GM19395 (cell line): ENCODE measurements at regions not wholly inside any gene's neighbourhood (a gene's known extent, or its start where the extent isn't known, plus 50 kb on each side); places are given as distances from the start of the nearest gene placed in this dataset.

Experiments
- ATAC-seq: cut with Tn5 transposase; IDR thresholded peaks from one replicate; pipeline ENCODE4 v1.9.1; 2021; ENCODE audit warnings: mild to moderate bottlenecking, moderate library complexity; ENCODE audit not compliant: unreplicated experiment

DNA sequence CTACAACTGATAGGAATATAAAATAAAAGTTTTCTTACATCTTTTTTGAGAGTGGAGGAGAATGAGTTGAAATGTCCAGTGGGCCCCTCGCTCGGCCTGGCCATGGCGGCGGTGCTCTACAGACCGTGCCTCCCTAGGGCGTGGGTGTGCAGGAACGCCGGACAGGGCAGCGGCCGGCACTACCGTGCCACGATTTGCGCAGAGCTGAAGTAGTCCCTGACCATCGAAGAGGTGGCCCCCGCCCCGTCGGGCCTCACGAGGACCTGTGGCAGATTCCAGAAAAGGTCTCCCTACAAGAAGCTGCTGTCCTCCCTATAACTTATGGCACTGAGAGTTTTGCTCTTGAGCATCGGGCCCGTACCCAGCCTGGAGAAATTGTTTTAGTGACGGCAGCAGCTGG lies 228.9 kb upstream of the ARHGAP24 start:
- no peak for ATAC-seq

DNA sequence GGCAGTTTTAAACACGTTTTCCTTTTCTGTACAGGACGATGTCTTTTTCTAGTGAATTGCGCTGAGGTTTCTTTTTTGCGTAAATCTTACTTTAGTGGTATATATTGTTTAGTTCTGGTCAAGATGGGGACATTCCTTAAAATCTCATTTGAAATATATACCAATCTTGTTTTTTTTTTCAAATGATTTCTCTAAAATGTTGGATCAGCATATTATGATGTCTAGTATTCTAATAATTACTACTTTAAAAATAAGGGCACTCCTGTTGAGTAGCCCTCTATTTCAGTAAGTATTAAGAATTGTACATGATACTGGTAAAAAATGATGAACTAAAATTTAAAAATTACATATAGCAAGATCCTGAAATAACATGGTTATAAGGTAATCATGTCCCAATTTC lies 224.1 kb upstream of the ARHGAP24 start:
- ATAC-seq = no peak

DNA sequence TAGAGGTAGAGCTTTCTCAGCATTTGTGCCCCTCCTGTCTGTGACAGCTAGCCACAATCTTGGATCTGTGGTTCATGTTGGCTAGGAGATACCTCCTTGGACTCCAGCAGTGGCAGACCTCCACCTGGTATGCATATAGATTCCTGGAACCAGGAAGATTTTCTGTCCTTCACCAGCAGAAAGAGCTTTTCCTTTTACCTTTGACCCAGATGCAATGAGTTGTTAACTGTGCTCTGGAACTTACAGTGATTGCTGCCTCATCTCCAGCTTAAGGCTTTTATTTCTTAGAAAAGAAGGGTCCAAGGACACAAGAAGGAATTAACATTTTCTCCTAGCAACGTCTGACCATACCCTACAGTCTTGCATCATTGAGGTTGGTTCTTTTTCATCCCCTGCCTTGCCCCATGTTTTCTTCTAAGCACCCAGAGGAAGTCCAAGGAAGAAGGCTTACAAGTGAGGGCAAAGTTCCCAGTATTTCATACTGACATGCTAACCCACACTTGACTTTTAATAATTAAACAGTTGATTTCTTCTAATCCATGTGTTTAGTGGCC lies 217.1 kb upstream of the ARHGAP24 start:
- no peak for ATAC-seq

DNA sequence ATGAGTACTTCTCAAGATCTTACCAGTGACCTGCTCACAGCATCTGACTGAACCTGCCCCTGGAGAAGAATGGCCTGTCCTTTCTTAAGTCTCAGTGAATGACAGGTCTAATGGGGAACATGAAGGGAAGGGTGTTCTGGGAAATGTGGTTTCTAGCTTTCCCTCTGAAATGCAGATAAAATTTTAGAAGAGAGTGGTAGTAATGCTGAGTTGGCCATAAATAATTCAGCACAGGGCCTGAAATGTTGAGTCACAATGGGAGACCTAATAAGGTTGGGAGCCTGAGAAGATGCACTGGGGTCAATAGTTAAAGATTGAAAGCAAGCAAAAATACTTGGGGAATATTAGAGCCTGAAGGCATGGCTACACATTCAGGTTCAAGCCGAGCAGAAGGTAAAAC lies 214.9 kb upstream of the ARHGAP24 start:
- no peak for ATAC-seq

DNA sequence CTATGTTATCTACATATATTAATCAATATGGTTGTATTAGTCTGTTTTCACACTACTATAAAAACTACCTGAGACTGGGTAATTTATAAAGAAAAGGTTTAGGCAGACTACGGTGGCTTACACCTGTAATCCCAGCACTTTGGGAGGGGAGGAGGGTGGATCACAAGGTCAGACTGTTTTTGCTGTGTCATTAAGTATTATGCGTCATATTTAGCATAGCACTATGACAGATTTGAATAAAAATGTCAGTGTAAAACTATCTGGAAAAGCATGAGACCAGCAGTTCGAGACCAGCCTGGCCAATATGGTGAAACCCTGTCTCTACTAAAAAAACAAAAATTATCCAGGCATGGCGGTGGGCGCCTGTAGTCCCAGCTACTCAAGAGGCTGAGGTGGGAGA lies 209.7 kb upstream of the ARHGAP24 start:
- ATAC-seq = no peak

DNA sequence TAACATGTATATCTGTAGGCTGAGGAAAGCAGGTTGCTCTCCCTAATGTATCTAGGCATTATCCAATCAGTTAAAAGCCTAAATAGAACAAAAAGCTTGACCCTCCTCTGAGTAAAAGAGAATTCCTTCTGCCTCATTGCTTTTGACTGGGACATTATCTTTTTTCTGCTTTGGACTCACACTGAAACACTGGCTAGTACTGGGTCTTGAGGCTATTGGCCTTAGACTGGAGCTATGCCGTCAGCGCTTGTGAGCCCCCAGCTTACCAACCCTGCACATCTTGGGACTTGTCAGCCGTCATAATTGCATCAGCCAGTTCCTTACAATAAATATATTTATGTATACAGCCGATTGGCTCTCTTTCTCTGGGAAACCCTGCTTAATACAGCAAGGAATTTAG lies 206.8 kb upstream of the ARHGAP24 start:
- ATAC-seq = no peak

DNA sequence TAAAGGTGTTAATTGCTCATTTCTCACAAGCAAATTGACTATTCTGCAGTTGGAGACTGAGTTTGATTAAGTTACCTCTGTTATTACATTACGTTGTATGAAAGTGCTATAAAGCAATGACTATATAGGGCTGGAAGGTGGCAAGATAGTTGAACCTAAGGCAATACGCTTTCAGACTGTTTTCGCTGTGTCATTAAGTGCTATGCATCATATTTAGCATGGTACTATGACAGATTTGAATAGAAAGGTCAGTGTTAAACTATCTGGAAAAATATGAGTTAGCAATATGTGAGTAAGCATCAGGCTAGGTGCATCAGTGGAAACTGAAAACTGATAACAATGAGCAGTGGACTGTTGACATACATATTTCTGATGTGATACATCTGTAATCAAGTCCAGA lies 206.0 kb upstream of the ARHGAP24 start:
- no peak for ATAC-seq

DNA sequence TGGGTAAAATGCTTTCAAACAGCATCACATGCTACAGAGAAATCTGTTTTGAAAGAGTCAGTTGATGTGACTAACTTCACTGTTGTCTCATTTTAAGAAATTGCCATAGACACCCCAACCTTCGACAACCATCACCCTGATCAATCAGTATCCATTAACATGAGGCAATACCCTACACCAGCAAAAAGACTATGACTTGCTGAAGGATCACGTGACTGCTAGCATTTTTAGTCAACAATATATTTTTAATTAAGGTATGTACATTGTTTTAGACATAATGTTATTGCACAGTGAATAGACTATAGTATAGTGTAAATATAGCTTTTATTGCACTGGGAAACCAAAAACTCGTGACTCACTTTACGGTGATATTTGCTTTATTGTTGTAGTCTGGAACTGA lies 200.0 kb upstream of the ARHGAP24 start:
- ATAC-seq = no peak

DNA sequence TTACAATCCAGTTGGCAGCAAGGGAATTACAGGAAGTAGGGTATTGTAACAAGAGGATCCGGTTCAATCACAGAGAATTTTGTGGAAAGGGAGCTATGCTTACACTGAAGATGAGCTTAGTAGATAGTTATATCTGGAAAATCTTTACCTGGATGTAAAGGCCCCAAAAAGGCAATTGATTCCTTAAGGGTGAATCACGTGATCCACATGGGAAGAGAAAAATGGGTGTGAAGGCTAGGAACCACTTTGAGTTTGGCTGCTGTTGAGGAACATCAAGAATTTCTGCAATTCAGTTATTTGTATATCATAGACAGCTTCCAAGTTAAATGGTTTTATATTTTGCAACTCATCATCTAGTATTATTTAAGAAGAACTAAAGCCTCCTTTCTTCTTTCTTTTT lies 194.0 kb upstream of the ARHGAP24 start:
- ATAC-seq = no peak

DNA sequence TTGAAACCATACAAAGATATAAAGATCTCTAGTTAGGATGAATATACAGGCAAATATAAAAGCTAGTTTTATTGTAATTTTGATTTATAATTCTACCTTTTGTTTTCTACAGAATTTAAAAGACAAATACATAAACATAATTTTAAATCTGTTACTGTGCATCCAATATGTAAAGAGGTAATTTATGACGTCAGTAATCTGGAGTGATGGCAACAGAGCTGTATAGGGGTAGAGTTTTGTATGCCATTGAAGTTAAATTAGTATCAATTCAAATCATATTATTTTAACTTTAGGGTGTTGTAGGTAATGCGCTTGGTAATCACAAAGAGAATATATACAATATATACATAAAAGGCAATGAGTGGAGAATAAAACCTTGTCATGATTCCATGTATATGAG lies 183.7 kb upstream of the ARHGAP24 start:
- no peak for ATAC-seq

DNA sequence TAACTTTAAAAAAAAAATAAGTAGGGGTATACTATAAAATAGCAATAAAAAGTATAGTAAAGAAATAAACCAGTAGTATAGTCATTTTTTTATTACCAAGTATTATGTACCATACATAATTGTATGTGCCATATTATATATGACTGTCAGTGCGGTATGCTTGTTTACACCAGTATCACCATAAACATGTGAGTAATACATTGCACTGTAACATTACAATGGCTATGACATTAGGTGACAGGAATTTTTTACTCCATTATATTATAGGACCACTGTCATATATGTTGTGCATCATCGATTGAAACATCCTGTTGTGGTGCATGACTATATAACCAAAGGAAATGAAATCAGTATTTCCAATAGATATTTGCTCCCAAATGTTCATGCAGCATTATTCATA lies 176.9 kb upstream of the ARHGAP24 start:
- ATAC-seq = no peak

DNA sequence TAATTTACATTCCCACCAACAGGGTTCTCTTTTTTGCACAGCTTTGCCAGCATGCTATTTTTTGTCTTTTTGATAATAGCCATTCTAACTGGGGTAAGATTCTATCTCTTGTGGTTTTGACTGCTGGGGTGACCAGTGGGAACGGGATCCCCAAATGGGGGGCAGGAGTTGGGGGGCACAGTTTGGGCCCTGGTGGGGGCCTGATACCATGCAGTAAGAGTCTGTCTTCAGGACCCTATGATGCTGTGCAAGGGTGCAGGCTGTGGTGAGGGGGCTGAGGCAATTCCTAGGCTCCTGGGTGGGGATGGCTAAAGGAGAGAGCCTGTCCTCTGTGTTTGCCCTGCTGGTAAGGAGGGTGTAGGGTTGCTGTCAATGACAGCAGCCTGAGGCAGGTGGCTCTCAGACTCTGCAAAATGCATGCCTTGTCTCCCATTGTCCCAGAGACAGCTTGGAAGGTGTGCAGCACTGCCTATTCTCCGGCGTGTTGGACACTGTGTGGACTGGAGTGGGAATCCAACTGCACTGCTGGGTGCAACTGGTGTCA lies 172.7 kb upstream of the ARHGAP24 start:
- no peak for ATAC-seq

DNA sequence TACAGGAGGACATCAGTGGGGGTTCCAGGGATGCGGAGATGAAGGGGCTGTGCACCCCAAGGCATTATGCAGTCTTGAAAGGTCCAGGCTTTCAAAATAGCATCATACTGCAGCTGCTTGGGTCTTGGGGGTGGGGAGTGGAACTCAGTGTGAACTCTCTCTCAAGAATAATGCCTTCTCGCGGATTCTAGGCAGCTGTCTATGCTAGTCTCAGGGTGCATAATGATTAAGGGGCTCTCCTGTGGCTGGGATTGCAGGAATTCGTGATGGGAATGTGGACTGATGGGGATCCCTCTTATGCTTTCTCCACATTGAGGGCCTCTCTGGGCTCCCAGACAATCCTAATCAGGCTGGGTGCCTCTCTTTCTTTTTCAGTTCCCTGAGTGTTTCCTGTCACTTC lies 172.2 kb upstream of the ARHGAP24 start:
- no peak for ATAC-seq

DNA sequence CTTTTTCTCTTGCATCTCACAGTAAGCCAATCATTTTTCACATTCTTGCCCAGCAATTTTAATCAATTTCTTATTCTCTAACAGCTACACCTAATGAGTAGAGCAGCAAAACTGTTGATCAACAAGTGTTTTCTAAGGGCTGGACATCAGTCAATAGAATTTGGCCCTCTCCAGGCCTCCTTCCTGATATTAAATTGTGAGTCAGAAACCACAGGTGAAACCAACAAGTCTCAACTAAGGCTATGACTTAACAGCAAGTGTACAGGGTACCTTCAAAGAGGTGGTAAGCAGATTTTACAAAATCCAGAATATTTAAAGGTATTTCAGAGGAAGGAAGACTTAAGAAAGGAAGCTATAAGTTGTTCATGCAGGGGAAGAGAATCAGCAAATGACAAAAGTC lies 156.5 kb upstream of the ARHGAP24 start:
- ATAC-seq = no peak

DNA sequence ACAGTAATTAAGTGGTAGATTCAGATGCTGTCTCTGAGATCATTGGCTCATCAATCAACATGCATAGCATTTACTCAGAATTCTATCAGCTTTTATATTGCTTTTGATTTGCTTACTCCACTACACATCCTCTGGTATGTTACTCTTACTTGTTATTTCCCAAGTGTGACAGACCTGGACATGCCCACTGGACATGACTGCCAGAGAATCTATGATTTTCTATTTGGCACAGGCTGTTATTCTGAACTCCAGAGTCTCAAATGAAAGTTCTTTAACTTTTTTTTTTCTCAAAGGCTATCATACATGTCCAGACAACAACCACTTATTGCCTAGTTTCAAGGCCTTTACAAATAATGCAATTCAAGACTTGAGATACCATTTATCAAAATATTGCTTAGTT lies 116.1 kb upstream of the ARHGAP24 start:
- ATAC-seq = no peak

DNA sequence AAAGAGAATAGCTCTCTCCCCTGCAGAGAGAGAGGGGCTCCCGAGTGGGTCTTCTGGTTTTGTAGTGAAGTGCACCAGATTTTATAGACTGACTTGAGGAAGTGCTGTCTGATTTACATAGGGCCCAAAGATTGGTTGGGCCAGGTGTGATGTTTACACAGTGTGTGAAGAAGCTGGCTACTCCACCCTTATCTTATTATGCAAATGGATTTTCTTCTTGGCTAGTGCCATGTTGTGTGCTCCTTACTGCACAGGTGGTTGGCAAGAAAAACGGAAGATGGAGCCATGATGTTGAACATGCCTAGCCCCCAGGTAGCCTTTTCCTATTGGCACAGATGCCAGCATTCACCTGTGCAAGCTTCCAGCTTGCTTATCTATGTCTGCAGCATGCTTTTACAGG lies 112.4 kb upstream of the ARHGAP24 start:
- no peak for ATAC-seq

DNA sequence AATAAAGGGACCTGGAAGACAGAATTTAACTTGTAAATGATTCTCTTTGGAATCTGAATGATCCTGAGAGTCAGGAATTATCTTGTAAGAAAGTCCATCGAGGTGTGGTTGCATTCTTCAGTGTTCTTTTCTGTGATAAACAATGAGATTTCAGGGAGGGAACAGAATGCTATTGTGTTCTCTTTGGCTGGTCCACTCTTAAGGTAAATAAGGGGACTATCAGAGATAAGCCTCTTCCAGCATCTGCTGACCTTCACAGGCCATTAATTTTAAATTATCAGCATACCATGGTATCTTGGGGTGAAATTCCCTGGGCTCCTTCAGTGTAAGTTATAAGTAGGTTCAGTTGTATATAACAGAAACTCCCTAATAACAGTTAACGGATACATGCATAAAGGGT lies 107.1 kb upstream of the ARHGAP24 start:
- no peak for ATAC-seq

DNA sequence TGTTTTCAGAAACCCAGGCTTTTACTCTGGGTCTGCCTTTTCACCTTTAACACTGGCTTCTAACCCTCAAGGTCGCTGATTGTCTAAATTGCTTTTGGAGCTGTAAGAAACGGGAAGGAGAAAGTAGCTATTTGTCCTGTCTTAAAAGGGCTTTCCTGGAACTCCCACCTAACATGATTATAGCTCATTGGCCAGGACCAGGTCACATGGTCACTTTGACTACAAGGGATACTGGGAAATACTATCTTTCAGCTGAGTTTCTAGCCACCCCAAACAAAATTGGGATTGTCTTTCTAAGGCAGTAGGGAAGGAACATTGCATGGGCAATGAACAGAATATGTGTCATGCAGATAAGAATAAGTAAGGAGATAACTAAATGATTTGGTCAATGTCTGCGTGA lies 106.7 kb upstream of the ARHGAP24 start:
- no peak for ATAC-seq

DNA sequence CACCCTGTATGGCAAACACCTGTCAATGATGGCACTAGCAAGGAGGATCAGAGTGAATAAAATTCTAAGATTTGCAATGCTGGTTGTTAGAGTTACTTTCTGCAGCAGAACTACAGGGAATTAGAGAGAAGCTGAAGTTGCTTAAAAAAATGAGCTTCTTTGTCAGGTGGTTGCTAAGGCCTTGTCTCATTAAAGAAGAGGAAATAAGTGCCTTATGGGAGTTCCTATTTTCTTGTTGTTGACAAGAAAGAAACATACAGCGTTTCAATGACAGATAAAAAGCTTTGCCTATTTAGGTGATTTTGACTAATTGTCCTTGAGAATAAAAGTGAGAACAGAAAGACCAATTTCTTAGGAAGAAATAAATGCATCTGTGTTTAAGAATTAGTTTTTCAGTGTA lies 106.0 kb upstream of the ARHGAP24 start:
- no peak for ATAC-seq

DNA sequence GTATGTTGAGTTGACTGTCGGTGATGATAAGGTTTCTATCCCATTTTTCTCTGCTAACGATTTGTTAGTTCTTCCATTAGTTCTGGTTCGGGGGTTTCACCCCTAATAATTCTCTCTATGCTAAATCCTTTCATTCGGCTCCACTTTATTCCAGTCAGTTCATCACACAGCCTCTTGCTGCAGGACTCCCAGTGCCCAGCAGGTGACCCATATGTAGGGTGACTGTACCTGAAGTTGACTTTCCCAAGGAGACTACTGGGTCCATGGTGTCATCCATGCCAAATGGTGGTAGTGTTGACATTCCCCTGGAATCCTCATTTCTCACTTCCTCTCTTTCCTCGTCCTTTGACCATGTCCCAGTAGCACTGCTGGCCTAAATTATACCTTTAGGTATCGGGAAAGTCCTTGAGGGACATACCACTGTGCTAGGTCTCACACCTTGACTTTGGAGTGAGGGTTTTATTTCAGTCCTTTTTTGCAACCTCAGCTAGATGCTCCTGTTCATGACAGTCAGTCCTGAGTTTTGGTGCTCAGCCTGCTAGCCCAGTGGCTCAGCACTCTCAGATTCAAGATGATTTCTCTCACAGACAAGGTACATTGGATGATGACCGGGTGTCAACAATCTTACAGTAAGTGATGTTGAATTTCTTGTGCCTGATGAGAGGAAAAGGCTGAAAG lies 105.1 kb upstream of the ARHGAP24 start:
- ATAC-seq = peak; percentile 13

DNA sequence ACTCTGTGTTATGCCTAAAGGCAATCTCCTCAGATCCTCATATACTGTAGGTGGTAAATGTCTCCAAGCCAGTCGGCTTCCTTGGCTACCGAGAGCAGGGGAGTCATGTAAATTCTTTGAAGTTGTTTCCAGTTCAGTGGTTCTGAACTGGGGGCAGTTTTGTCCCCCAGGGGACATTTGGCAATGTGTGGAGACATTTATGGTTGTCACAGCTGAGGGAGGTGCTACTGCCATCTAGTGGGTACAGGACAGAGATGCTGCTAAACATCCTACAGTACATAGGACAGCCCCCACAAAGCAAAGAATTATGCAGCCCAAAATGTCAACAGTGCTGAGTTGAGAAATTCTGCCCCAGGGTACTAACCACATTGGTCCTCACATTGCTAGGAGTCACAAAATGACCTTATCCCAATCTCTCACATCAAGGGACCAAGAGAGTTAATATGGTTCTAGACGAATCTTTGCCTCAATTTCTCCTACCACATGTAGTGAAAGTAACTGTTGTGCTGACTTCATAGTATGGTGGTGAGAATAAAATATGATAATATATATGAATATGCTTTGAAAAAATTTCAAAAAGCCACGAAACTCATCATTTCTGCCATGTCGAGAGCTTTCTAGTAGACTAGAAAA lies 104.4 kb upstream of the ARHGAP24 start:
- peak; percentile 97 for ATAC-seq

DNA sequence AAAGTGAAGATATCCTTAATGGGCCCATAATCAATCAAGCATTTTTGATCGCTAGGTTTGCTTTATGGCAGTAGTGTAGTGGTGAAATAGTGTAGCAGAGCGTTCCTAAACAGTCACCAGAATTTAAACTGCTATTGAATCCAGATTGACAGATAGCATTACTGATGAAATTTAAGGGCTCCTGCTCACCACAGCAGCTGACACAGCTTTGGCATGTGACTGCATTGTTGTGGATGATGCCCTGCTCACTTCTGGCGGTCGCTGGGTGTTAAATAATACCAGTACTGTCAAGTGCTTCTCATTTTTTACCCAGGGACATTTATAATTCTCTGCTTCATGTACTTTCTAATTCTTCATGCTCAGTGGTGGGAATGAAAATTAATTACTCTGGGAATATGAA lies 102.0 kb upstream of the ARHGAP24 start:
- no peak for ATAC-seq
